Sigmoid colon (tissue), 4 donors: ENCODE measurements at regions not wholly inside any gene's neighbourhood (a gene's known extent, or its start where the extent isn't known, plus 50 kb on each side); places are given as distances from the start of the nearest gene placed in this dataset.

Source experiments
- EP300 ChIP-seq, 4 donors: sonication (generic); formaldehyde crosslinking; IDR thresholded peaks; one replicate each; pipeline ENCODE4 v1.6.1; 2017; ENCODE audit warnings: antibody characterized with exemption in 4 of 4
- POLR2AphosphoS5 ChIP-seq, 4 donors: sonication (generic); formaldehyde crosslinking; IDR thresholded peaks; one replicate each; pipeline ENCODE4 v1.6.1; 2017; ENCODE audit warnings: antibody characterized with exemption in 4 of 4
- TF ChIP-seq, protein P1 (sequence below), 4 experiments: fragments of 450-650 bp in 3 of 4; fragments of 200-600 bp in 1 of 4; IDR thresholded peaks; one replicate each; pipeline ENCODE4 v1.5.1; 2016 to 2019; ENCODE audit warnings: antibody characterized with exemption in 4 of 4, mild to moderate bottlenecking in 3 of 4, moderate library complexity in 2 of 4

DNA sequence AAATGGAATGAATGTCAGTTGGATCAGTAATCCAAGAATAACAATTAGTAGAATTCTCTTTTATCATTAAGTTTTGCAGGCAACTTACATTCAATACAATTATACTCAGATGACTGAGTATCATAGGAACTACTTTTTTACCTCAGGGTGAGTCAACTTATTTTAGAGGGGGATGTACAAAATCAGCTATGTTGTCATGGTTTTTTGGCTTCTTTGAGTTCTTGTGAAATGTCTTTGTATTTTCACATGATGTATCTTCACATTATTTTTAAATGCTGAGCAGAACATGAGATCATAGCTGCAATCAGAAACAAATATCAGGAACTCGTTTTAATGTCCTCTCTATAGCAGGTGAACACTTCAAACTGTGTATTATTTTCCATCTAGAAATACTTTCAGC is 65.3 kb upstream of the PTPRR start:
- TF ChIP-seq EP300 (IDR thresholded peaks at IDR 0.05): no peak
- TF ChIP-seq POLR2AphosphoS5 (IDR thresholded peaks at IDR 0.05): peak in 1 of 4 donors; percentile 22
- TF ChIP-seq, protein P1, sequence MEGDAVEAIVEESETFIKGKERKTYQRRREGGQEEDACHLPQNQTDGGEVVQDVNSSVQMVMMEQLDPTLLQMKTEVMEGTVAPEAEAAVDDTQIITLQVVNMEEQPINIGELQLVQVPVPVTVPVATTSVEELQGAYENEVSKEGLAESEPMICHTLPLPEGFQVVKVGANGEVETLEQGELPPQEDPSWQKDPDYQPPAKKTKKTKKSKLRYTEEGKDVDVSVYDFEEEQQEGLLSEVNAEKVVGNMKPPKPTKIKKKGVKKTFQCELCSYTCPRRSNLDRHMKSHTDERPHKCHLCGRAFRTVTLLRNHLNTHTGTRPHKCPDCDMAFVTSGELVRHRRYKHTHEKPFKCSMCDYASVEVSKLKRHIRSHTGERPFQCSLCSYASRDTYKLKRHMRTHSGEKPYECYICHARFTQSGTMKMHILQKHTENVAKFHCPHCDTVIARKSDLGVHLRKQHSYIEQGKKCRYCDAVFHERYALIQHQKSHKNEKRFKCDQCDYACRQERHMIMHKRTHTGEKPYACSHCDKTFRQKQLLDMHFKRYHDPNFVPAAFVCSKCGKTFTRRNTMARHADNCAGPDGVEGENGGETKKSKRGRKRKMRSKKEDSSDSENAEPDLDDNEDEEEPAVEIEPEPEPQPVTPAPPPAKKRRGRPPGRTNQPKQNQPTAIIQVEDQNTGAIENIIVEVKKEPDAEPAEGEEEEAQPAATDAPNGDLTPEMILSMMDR (IDR thresholded peaks at IDR 0.05): no peak
